ENCODE measurements at regions not wholly inside any gene's neighbourhood (a gene's known extent, or its start where the extent isn't known, plus 50 kb on each side); places are given as distances from the start of the nearest gene placed in this dataset.
"Not testable (repeated sequence)": the region's sequence is repeated elsewhere in the genome, so short reads cannot be mapped to it uniquely, and the experiment has no call there.

- no peak for FAIRE-seq
Observed at GRCh38 chr21:25234857-25235801, 372.2 kb downstream of the MRPL39 start.

- no peak for FAIRE-seq
Observed at GRCh38 chr21:25220954-25221353, 386.3 kb downstream of the MRPL39 start.

- no peak for FAIRE-seq
Observed at GRCh38 chr21:25220169-25220568, 387.1 kb downstream of the MRPL39 start.

- FAIRE-seq, result no peak
Observed at GRCh38 chr21:25215698-25216384, 391.4 kb downstream of the MRPL39 start.

GRCh38 chr21:25214676-25215075, 392.6 kb downstream of the MRPL39 start:
- FAIRE-seq, result no peak

- no peak for FAIRE-seq
Observed at GRCh38 chr21:25199944-25200343, 407.3 kb downstream of the MRPL39 start.

- no peak for FAIRE-seq
Observed at GRCh38 chr21:25191141-25191540, 416.1 kb downstream of the MRPL39 start.

GRCh38 chr21:25189497-25189896, 417.8 kb downstream of the MRPL39 start:
- no peak for FAIRE-seq

GRCh38 chr21:25188677-25189079, 418.6 kb downstream of the MRPL39 start:
- no peak for FAIRE-seq

GRCh38 chr21:25186273-25186672, 421.0 kb downstream of the MRPL39 start:
- no peak for FAIRE-seq

GRCh38 chr21:25183577-25183976, 423.7 kb downstream of the MRPL39 start:
- no peak for FAIRE-seq

- not testable (repeated sequence) for FAIRE-seq
Observed at GRCh38 chr21:25181690-25182089, 425.6 kb downstream of the MRPL39 start.

GRCh38 chr21:25179116-25179515, 428.2 kb downstream of the MRPL39 start:
- no peak for FAIRE-seq

- FAIRE-seq, result no peak
Observed at GRCh38 chr21:25176637-25177412, 430.5 kb downstream of the MRPL39 start.

GRCh38 chr21:25175938-25176337, 431.3 kb downstream of the MRPL39 start:
- FAIRE-seq, result no peak

- FAIRE-seq, result no peak
Observed at GRCh38 chr21:25171438-25171837, 435.8 kb downstream of the MRPL39 start.

GRCh38 chr21:25170681-25171080, 436.6 kb downstream of the MRPL39 start:
- FAIRE-seq, result no peak

- no peak for FAIRE-seq
Observed at GRCh38 chr21:25169370-25169769, 437.9 kb downstream of the MRPL39 start.

GRCh38 chr21:25166904-25167303, 440.4 kb downstream of the MRPL39 start:
- FAIRE-seq, result not testable (repeated sequence)

- no peak for FAIRE-seq
Observed at GRCh38 chr21:25161571-25161970, 445.7 kb downstream of the MRPL39 start.

- not testable (repeated sequence) for FAIRE-seq
Observed at GRCh38 chr21:25155020-25155419, 452.3 kb downstream of the MRPL39 start.

GRCh38 chr21:25149022-25149421, 458.3 kb downstream of the MRPL39 start:
- no peak for FAIRE-seq

- no peak for FAIRE-seq
Observed at GRCh38 chr21:25139414-25139813, 467.9 kb downstream of the MRPL39 start.

Data from endometrium (tissue), 2 donors.